HUES48 (cell line): ENCODE measurements at regions not wholly inside any gene's neighbourhood (a gene's known extent, or its start where the extent isn't known, plus 50 kb on each side); places are given as distances from the start of the nearest gene placed in this dataset.
"Not testable (repeated sequence)": the region's sequence is repeated elsewhere in the genome, so short reads cannot be mapped to it uniquely, and the experiment has no call there.

ENCODE experiments used
- H3K27ac ChIP-seq: one replicate; pipeline ENCODE4 v1.7.0; 2013; ENCODE audit warnings: low read depth, low read length, inconsistent platforms
- H3K27me3 ChIP-seq: 2 replicates; pipeline ENCODE4 v1.6.1; 2013; ENCODE audit warnings: mild to moderate bottlenecking, low read length; ENCODE audit not compliant: control insufficient read depth, insufficient read depth
- H3K36me3 ChIP-seq: 2 replicates; pipeline ENCODE4 v1.6.1; 2013; ENCODE audit warnings: low read length; ENCODE audit not compliant: control insufficient read depth, insufficient read depth
- H3K4me1 ChIP-seq: 2 replicates; pipeline ENCODE4 v1.6.1; 2013; ENCODE audit warnings: mild to moderate bottlenecking, low read length; ENCODE audit not compliant: control insufficient read depth, insufficient read depth
- H3K4me3 ChIP-seq: 2 replicates; pipeline ENCODE4 v1.5.1; 2013; ENCODE audit warnings: mild to moderate bottlenecking, low read depth, low read length
- H3K9ac ChIP-seq: 2 replicates; pipeline ENCODE4 v1.6.1; 2013; ENCODE audit warnings: mild to moderate bottlenecking, low read depth, low read length, moderate library complexity
- H3K9me3 ChIP-seq: 2 replicates; pipeline ENCODE4 v1.6.1; 2013; ENCODE audit warnings: low read length; ENCODE audit not compliant: control insufficient read depth, insufficient read depth

GRCh38 chr6:951399-952181 is 258.7 kb upstream of the EXOC2 start:
- no peak overlapping the region for H3K9ac ChIP-seq
- H3K4me3 ChIP-seq: no peak overlapping the region
- no peaks in the 10 kb centered on the region for H3K27me3 ChIP-seq
- no peaks in the 10 kb centered on the region for H3K4me1 ChIP-seq
- H3K36me3 ChIP-seq: no peaks in the 10 kb centered on the region
- no peaks in the 10 kb centered on the region for H3K9me3 ChIP-seq
- no peak overlapping the region for H3K27ac ChIP-seq

- Histone ChIP-seq H3K9me3 (peaks cover 12% of the 10 kb centered on the region; the same call in 1 of the 2 replicates), H3K27ac (no peak overlapping the region), H3K4me3 (no peak overlapping the region), H3K4me1 (no peaks in the 10 kb centered on the region), H3K9ac (no peak overlapping the region), H3K27me3 (no peaks in the 10 kb centered on the region), H3K36me3 (no peaks in the 10 kb centered on the region)
These were observed 254.4 kb upstream of the EXOC2 start for GRCh38 chr6:947235-947934.

- no peak overlapping the region for H3K4me3 ChIP-seq
- no peaks in the 10 kb centered on the region for H3K27me3 ChIP-seq
- H3K9ac ChIP-seq: no peak overlapping the region
- H3K9me3 ChIP-seq: peaks cover 13% of the 10 kb centered on the region; the same call in 1 of the 2 replicates
- no peaks in the 10 kb centered on the region for H3K4me1 ChIP-seq
- H3K27ac ChIP-seq: no peak overlapping the region
- no peaks in the 10 kb centered on the region for H3K36me3 ChIP-seq
These were observed 253.6 kb upstream of the EXOC2 start for GRCh38 chr6:946546-946945.

GRCh38 chr6:939526-940252 is 246.8 kb upstream of the EXOC2 start:
- H3K27ac ChIP-seq: no peak overlapping the region
- peaks cover 3% of the 10 kb centered on the region; the same call in 1 of the 2 replicates for H3K4me1 ChIP-seq
- H3K36me3 ChIP-seq: no peaks in the 10 kb centered on the region
- H3K4me3 ChIP-seq: no peak overlapping the region
- H3K9me3 ChIP-seq: peaks cover 12% of the 10 kb centered on the region; the same call in 1 of the 2 replicates
- H3K27me3 ChIP-seq: no peaks in the 10 kb centered on the region
- H3K9ac ChIP-seq: no peak overlapping the region

DNA sequence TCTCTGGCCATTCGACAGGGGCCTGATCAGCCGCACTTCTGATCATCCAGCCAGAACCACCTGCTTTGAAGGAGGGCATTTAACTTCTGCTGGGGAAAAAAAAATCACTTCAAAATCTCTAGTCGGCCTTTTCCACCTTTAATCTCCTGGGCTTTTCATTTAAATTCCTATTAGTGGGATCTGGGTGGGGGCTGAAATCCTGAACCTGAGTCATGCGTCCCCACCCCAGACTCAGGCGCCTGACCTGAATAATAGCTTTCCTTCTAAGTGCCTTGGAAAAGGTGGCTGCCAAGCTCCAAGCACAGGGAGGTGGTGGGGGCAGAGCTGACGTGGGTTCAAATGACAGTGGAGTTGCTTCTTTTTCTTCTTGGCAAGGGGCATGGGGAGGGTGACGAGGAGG is 246.0 kb upstream of the EXOC2 start:
- Histone ChIP-seq H3K4me3 (no peak overlapping the region), H3K9me3 (0 out of 2 replicates have a peak, but pooled peaks cover 5% of the 10 kb centered on the region), H3K27ac (no peak overlapping the region), H3K36me3 (no peaks in the 10 kb centered on the region), H3K4me1 (peaks cover 3% of the 10 kb centered on the region; the same call in 1 of the 2 replicates), H3K27me3 (no peaks in the 10 kb centered on the region), H3K9ac (no peak overlapping the region)

DNA sequence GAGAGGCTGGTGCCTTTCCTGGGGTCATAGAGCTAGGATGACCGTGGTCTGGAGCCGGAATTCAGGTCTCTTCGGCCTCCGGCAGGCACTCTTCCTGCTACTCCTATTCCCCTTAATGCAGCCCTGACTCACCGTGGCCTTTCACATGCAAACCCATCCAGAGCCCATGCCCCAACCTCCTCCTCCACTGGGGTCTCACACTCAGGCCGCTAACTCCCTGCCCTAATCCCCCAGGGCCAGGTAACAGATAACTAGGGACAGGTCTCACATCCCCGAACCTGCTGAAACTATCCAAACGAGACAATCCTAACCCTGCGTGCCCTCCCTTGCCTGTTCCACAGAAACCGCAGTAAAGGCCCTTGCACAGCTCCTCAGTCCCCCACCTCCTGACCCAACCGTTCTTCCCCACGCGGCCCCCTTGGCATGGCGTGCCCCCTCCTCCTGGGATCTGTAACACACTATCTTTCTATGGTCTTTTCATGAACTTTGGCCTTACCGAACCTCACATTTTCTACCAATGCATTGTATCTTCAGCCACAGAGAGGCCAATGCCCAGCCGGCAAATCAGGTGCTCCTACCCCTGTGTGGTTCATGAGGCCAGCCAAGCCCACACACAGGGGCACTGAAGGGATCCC is 245.4 kb upstream of the EXOC2 start:
- no peaks in the 10 kb centered on the region for H3K27me3 ChIP-seq
- no peak overlapping the region for H3K4me3 ChIP-seq
- H3K36me3 ChIP-seq: no peaks in the 10 kb centered on the region
- H3K27ac ChIP-seq: no peak overlapping the region
- no peak overlapping the region for H3K9ac ChIP-seq
- 0 out of 2 replicates have a peak, but pooled peaks cover 4% of the 10 kb centered on the region for H3K9me3 ChIP-seq
- H3K4me1 ChIP-seq: peaks cover 3% of the 10 kb centered on the region; the same call in 1 of the 2 replicates

DNA sequence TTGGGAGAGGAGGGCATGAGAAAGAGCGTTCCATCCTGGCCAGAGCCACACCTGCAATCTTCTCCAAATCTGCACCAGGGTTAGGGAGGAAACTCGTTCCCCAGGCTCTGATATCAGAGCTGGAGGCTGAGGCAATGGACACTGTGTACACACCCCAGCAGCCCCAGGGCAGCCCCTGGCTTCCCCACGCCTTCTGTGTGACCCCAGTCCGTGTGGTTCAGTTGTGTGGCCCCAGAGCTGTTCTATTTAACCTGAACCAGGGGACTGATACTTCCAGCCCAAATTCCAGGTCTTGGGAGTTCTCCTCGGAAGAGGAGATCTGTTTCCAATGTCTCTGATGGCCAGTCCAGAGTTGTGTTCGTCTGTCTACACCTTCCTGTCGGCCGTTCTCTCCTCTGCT is 242.6 kb upstream of the EXOC2 start:
- H3K27me3 ChIP-seq: no peaks in the 10 kb centered on the region
- H3K36me3 ChIP-seq: no peaks in the 10 kb centered on the region
- H3K4me3 ChIP-seq: no peak overlapping the region
- no peaks in the 10 kb centered on the region for H3K9me3 ChIP-seq
- no peak overlapping the region for H3K27ac ChIP-seq
- peaks cover 3% of the 10 kb centered on the region; the same call in 1 of the 2 replicates for H3K4me1 ChIP-seq
- no peak overlapping the region for H3K9ac ChIP-seq

- Histone ChIP-seq H3K27me3 (no peaks in the 10 kb centered on the region), H3K36me3 (no peaks in the 10 kb centered on the region), H3K4me3 (no peak overlapping the region), H3K9me3 (no peaks in the 10 kb centered on the region), H3K27ac (no peak overlapping the region), H3K4me1 (peaks cover 3% of the 10 kb centered on the region; the same call in 1 of the 2 replicates), H3K9ac (no peak overlapping the region)
These were observed 241.7 kb upstream of the EXOC2 start for GRCh38 chr6:934686-935085.

DNA sequence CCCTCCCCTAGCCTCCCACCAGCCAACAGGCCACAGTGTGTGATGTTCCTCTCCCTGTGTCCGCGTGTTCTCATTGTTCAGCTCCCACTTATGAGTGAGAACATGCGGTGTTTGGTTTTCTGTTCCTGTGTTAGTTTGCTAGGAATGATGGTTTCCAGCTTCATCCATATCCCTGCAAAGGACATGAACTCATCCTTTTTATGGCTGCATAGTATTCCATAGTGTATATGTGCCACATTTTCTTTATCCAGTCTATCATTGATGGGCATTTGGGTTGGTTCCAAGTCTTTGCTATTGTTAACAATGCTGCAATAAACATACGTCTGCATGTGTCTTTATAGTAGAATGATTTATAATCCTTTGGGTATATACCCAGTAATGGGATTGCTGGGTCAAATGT is 239.0 kb upstream of the EXOC2 start:
- H3K4me3 ChIP-seq, H3K9ac ChIP-seq, H3K27me3 ChIP-seq, H3K27ac ChIP-seq, H3K4me1 ChIP-seq, H3K36me3 ChIP-seq, H3K9me3 ChIP-seq: not testable (repeated sequence)

- Histone ChIP-seq H3K4me3 (no peak overlapping the region), H3K36me3 (no peaks in the 10 kb centered on the region), H3K9ac (no peak overlapping the region), H3K9me3 (peaks cover 9% of the 10 kb centered on the region; the same call in 1 of the 2 replicates), H3K27me3 (no peaks in the 10 kb centered on the region), H3K4me1 (no peaks in the 10 kb centered on the region), H3K27ac (no peak overlapping the region)
These were observed 234.2 kb upstream of the EXOC2 start for GRCh38 chr6:927157-927556.
